Endothelial cell of umbilical vein (primary cell): ENCODE measurements at regions not wholly inside any gene's neighbourhood (a gene's known extent, or its start where the extent isn't known, plus 50 kb on each side); places are given as distances from the start of the nearest gene placed in this dataset.
"Not testable (repeated sequence)": the region's sequence is repeated elsewhere in the genome, so short reads cannot be mapped to it uniquely, and the experiment has no call there.

Source experiments
- BruUV-seq: library from RNA; stranded (reverse); fragments of 400-500 nt; replicated peaks from 2 replicates; lab custom pipeline; 2021; lab: Mats Ljungman, UMichigan
- CTCF ChIA-PET: fragments of 300-600, 350-600 bp; sonication (Branson Sonifier 250); formaldehyde crosslinking; loops from one replicate; lab custom pipeline; 2021; ENCODE audit warnings: antibody characterized with exemption, inconsistent platforms; lab: Charles Lee
- POLR2A ChIA-PET: fragments of 300-600, 350-600 bp; sonication (Branson Sonifier 250); formaldehyde crosslinking; loops from one replicate; lab custom pipeline; 2021; ENCODE audit warnings: antibody characterized with exemption, inconsistent platforms; lab: Charles Lee
- DNase-seq: peaks from one replicate; pipeline ENCODE4 v3.0.0-alpha.2; 2011; ENCODE audit warnings: low read depth, low spot score
- FAIRE-seq: peaks from 2 replicates; lab custom pipeline; 2011; peaks lifted over from hg19 to GRCh38; lab: Jason Lieb, UNC
- H2AFZ ChIP-seq: 2 replicates; pipeline ENCODE4 v1.6.0; 2012; ENCODE audit warnings: low read depth, low read length, control low read depth, inconsistent platforms
- H3K27ac ChIP-seq: 2 replicates; pipeline ENCODE4 v1.5.1; 2011; ENCODE audit warnings: low read depth, mild to moderate bottlenecking, control low read depth, low read length, moderate library complexity; ENCODE audit not compliant: insufficient read depth
- H3K27me3 ChIP-seq, 2 experiments: 2 replicates each; pipeline versions ENCODE4 v1.6.0 to v1.6.1; 2011; ENCODE audit warnings: low read length in 2 of 2, mixed read lengths in 1 of 2; ENCODE audit not compliant: control insufficient read depth in 2 of 2, insufficient read depth in 2 of 2
- H3K36me3 ChIP-seq, 2 experiments: 2 replicates in 1 of 2; 3 replicates in 1 of 2; pipeline ENCODE4 v1.5.1; 2011; ENCODE audit warnings: low read length in 2 of 2, mild to moderate bottlenecking in 1 of 2, moderate library complexity in 1 of 2; ENCODE audit not compliant: control insufficient read depth in 2 of 2, insufficient read depth in 2 of 2; ENCODE audit errors: extremely low read depth in 1 of 2
- H3K4me1 ChIP-seq: 3 replicates; pipeline ENCODE4 v1.5.1; 2011; ENCODE audit warnings: mild to moderate bottlenecking, low read length; ENCODE audit not compliant: control insufficient read depth, insufficient read depth; ENCODE audit errors: extremely low read depth
- H3K4me2 ChIP-seq: 2 replicates; pipeline ENCODE4 v1.6.1; 2011; ENCODE audit warnings: low read length, control low read depth, mixed read lengths; ENCODE audit not compliant: insufficient read depth
- H3K4me3 ChIP-seq, 3 experiments: fragments of 200-600 bp in 1 of 3; sonication (generic), shearing (Covaris generic) in 1 of 3; replicated peaks in 1 of 3; 2 replicates each; pipeline ENCODE4 v1.5.1; 2011 to 2016; ENCODE audit warnings: control low read depth in 3 of 3, low read length in 3 of 3, mild to moderate bottlenecking in 2 of 3, inconsistent platforms in 1 of 3, low read depth in 1 of 3, moderate library complexity in 1 of 3; ENCODE audit not compliant: insufficient read depth in 1 of 3
- H3K79me2 ChIP-seq: 2 replicates; pipeline ENCODE4 v1.6.0; 2012; ENCODE audit warnings: low read length, inconsistent platforms; ENCODE audit not compliant: control insufficient read depth, insufficient read depth
- H3K9ac ChIP-seq: replicated peaks from 2 replicates; pipeline ENCODE3; 2011; ENCODE audit warnings: low read length, control low read depth; ENCODE audit not compliant: insufficient read depth; ENCODE audit errors: extremely low read depth
- H3K9me1 ChIP-seq: replicated peaks from 3 replicates; pipeline ENCODE4 v1.6.0; 2011; ENCODE audit warnings: mild to moderate bottlenecking, low read length; ENCODE audit not compliant: control insufficient read depth, insufficient read depth; ENCODE audit errors: extremely low read depth
- H3K9me3 ChIP-seq: replicated peaks from 2 replicates; pipeline ENCODE4 v1.5.1; 2012; ENCODE audit warnings: low read length, inconsistent platforms; ENCODE audit not compliant: control insufficient read depth, insufficient read depth
- H4K20me1 ChIP-seq: replicated peaks from 2 replicates; pipeline ENCODE3; 2011; ENCODE audit warnings: mild to moderate bottlenecking, low read length; ENCODE audit not compliant: control insufficient read depth, insufficient read depth; ENCODE audit errors: extremely low read depth
- EZH2 ChIP-seq: IDR thresholded peaks from 2 replicates; pipeline ENCODE4 v1.6.1; 2012; ENCODE audit warnings: borderline replicate concordance, low read depth, mild to moderate bottlenecking, moderate library complexity, low read length, inconsistent platforms; ENCODE audit not compliant: severe bottlenecking
- FOS ChIP-seq: IDR thresholded peaks from 2 replicates; pipeline ENCODE4 v1.6.1; 2011; ENCODE audit warnings: mild to moderate bottlenecking, low read length, moderate library complexity, borderline replicate concordance; ENCODE audit not compliant: insufficient read depth
- GATA2 ChIP-seq: IDR thresholded peaks from 2 replicates; pipeline ENCODE4 v1.7.0; 2011; ENCODE audit warnings: low read depth, mild to moderate bottlenecking, moderate library complexity, mixed read lengths, low read length; ENCODE audit not compliant: insufficient read length, insufficient read depth
- JUN ChIP-seq: IDR thresholded peaks from 2 replicates; pipeline ENCODE4 v1.6.1; 2011; ENCODE audit warnings: borderline replicate concordance, low read depth; ENCODE audit not compliant: insufficient read length, insufficient read depth
- MYC ChIP-seq: IDR thresholded peaks from one replicate; pipeline ENCODE4 v1.6.1; 2011; ENCODE audit warnings: mild to moderate bottlenecking, low read depth, low read length
- POLR2A ChIP-seq: IDR thresholded peaks from 2 replicates; pipeline ENCODE4 v1.6.1; 2012; ENCODE audit warnings: low read depth, mild to moderate bottlenecking, control low read depth, low read length
- POLR2AphosphoS5 ChIP-seq: IDR thresholded peaks from 2 replicates; pipeline ENCODE4 v1.6.1; 2012; ENCODE audit warnings: low read depth, mild to moderate bottlenecking, control low read depth, low read length, moderate library complexity; ENCODE audit not compliant: insufficient read depth
- dilution Hi-C: fragments of 300-500 bp; cut with MboI; formaldehyde crosslinking; loops from one replicate; pipeline ENCODE4 v1.15.0; 2019; ENCODE audit warnings: low sequenced_read_pairs; ENCODE audit not compliant: extremely low pct_ligation_motif_present
- intact Hi-C: fragments of 100-400 bp; cut with micrococcal nuclease; formaldehyde crosslinking; loops from one replicate; pipeline ENCODE4 v1.10.0; 2022
- TF ChIP-seq, protein P1 (sequence below), 2 donors: IDR thresholded peaks; 1 replicate in 1 of 2; 2 replicates in 1 of 2; pipeline ENCODE4 v1.5.1; 2011; ENCODE audit warnings: low read length in 2 of 2, mild to moderate bottlenecking in 2 of 2, moderate library complexity in 2 of 2, control low read depth in 1 of 2, inconsistent platforms in 1 of 2, low read depth in 1 of 2; ENCODE audit not compliant: insufficient read depth in 1 of 2; ENCODE audit errors: extremely low read depth in 1 of 2
- TF ChIP-seq, protein P2 (sequence below): IDR thresholded peaks from 2 replicates; pipeline ENCODE4 v1.6.1; 2011; ENCODE audit not compliant: insufficient read depth, insufficient read length

DNA sequence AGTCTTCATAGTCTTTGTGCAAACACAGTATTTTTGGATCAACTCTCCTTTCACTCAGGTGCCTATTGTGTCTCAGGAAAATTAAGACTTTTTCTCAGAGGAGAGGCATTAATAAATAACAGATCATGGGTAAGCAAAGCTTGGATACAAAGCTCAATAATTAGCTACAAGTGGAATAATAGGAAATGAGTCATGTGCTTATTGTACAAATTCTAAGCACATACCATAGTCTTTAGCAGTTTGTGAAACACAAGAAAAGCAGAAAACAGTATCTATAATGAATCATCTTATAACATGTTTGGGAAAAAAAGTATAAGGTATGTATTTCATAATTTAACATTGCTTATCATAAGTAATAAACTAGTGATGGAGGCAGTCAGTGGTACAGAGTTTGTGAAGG lies 477.0 kb downstream of the CDH10 start:
- Histone ChIP-seq H3K4me1 (no peaks in the 10 kb centered on the region), H4K20me1 (no peaks in the 10 kb centered on the region), H3K27me3 (no peaks in the 10 kb centered on the region), H3K9me1 (no peaks in the 10 kb centered on the region), H3K27ac (no peak overlapping the region), H3K4me3 (no peak overlapping the region), H3K9me3 (peaks cover 2% of the 10 kb centered on the region), H3K9ac (no peak overlapping the region), H3K79me2 (no peaks in the 10 kb centered on the region), H2AFZ (no peak overlapping the region), H3K36me3 (no peaks in the 10 kb centered on the region), H3K4me2 (no peak overlapping the region)
- dilution Hi-C loops: no loop called here
- TF ChIP-seq FOS (peak; percentile 10), EZH2 (no peak)
- intact Hi-C loops: no loop called here
- CTCF ChIA-PET: no interaction called here
- no peak for DNase-seq
- POLR2A ChIA-PET: no interaction called here
- FAIRE-seq: no peak
- BruUV-seq: no TSS peak

DNA sequence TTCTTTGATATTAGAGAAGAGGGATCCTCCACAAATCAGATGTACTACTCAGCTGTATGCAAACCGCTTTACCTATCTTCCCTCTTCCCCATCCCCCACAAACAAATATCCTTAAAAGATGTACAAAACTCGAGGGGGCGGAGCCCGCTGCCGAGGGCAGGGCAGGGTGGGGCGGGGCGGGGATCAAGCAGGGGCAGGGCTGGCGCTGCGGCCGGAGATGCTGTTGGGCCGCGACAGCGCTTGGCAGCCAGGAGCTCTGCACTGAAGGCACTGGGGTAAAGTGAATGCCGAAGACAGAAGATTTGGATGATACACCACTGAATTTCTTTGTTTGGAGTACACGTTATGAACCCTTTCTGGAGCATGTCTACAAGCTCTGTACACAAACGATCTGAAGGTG lies 474.8 kb downstream of the CDH10 start:
- H3K79me2 ChIP-seq: no peaks in the 10 kb centered on the region
- intact Hi-C loops: no loop called here
- H3K27me3 ChIP-seq: no peaks in the 10 kb centered on the region
- TF ChIP-seq EZH2: no peak
- no peak for TF ChIP-seq POLR2A
- no peak for TF ChIP-seq JUN
- no peak for TF ChIP-seq MYC
- TF ChIP-seq, protein P1, sequence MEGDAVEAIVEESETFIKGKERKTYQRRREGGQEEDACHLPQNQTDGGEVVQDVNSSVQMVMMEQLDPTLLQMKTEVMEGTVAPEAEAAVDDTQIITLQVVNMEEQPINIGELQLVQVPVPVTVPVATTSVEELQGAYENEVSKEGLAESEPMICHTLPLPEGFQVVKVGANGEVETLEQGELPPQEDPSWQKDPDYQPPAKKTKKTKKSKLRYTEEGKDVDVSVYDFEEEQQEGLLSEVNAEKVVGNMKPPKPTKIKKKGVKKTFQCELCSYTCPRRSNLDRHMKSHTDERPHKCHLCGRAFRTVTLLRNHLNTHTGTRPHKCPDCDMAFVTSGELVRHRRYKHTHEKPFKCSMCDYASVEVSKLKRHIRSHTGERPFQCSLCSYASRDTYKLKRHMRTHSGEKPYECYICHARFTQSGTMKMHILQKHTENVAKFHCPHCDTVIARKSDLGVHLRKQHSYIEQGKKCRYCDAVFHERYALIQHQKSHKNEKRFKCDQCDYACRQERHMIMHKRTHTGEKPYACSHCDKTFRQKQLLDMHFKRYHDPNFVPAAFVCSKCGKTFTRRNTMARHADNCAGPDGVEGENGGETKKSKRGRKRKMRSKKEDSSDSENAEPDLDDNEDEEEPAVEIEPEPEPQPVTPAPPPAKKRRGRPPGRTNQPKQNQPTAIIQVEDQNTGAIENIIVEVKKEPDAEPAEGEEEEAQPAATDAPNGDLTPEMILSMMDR (IDR thresholded peaks at IDR 0.05; ENCODE audit: extremely low read depth in 1 of 2, insufficient read depth in 1 of 2, low read depth in 1 of 2, low read length in 2 of 2): no peak
- TF ChIP-seq FOS: no peak
- TF ChIP-seq POLR2AphosphoS5: no peak
- TF ChIP-seq, protein P2, sequence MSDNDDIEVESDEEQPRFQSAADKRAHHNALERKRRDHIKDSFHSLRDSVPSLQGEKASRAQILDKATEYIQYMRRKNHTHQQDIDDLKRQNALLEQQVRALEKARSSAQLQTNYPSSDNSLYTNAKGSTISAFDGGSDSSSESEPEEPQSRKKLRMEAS: no peak
- TF ChIP-seq GATA2: no peak
- no peak overlapping the region for H3K9ac ChIP-seq
- no peaks in the 10 kb centered on the region for H3K4me1 ChIP-seq
- no peak overlapping the region for H2AFZ ChIP-seq
- ChIA-PET CTCF (no interaction called here), POLR2A (no interaction called here)
- H3K9me3 ChIP-seq: peaks cover 2% of the 10 kb centered on the region
- H3K4me3 ChIP-seq: no peak overlapping the region
- H4K20me1 ChIP-seq: no peaks in the 10 kb centered on the region
- dilution Hi-C loops: no loop called here
- no peak for DNase-seq
- BruUV-seq: no TSS peak
- H3K9me1 ChIP-seq: no peaks in the 10 kb centered on the region
- no peak overlapping the region for H3K27ac ChIP-seq
- no peaks in the 10 kb centered on the region for H3K36me3 ChIP-seq
- no peak for FAIRE-seq
- no peak overlapping the region for H3K4me2 ChIP-seq

DNA sequence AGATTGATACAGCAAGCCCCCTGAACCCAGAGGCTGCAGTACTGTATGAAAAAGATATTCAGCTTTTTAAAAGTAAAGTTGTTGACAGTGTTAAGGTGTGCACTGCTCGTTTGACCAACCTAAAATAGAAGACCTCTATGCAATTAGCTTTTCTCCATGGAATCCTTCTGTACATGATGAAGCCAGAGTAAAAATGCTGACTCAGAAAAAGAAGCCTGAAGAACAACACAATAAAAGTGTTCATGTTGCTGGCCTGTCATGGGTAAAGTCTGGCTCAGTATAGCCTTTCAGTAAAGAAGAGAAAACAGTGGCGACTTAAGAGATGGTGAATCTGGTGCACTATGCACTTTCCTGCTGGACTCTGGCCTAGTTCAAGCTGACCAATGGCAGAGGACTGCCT lies 473.8 kb downstream of the CDH10 start:
- H3K4me1 ChIP-seq, H3K27me3 ChIP-seq, H2AFZ ChIP-seq, CTCF ChIA-PET, DNase-seq, H3K9ac ChIP-seq, intact Hi-C loops, H4K20me1 ChIP-seq, POLR2A ChIA-PET, H3K4me3 ChIP-seq, H3K9me1 ChIP-seq, dilution Hi-C loops, H3K9me3 ChIP-seq, H3K27ac ChIP-seq, BruUV-seq, H3K4me2 ChIP-seq, FAIRE-seq, H3K36me3 ChIP-seq, H3K79me2 ChIP-seq: not testable (repeated sequence)
